GM21737 (cell line): ENCODE measurements at regions not wholly inside any gene's neighbourhood (a gene's known extent, or its start where the extent isn't known, plus 50 kb on each side); places are given as distances from the start of the nearest gene placed in this dataset.
A peak's percentile ranks its signal among the peaks of the same experiment; 100 is the strongest.

Source experiments
- ATAC-seq: cut with Tn5 transposase; IDR thresholded peaks from one replicate; pipeline ENCODE4 v1.9.1; 2021; ENCODE audit warnings: mild to moderate bottlenecking, moderate library complexity; ENCODE audit not compliant: unreplicated experiment

DNA sequence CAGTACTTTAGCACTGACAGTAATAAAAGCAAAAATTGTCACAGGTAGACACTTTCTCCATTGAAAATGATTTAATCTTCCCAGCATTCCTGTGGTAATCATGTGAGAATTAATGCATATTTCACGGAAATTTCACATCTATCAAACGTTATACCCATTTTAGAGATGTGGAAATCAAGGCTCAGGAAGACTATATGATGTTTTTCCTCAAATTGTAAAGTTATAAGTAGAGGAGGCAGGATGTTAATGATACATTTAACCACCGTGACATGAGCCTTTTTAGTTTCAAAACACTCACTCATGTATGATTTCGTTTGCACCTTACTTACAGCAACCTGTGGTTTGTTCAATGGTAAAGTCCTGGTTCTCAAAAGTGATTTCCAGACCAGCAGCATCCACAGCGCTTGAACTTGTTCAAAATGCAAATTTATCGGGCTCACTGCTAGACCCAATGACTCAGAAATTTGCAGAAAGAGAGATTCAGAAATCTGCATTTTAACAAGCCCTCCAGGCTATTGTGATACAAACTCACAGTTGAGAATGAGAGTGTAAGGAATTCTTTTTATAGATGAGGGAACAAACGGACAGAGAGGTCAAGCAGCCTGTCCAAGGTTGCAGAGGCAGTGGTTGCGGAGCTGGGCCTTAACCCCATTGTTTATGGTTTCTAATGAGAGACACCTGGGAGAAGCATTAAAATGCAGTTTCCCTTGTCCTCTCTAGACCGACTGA, 654.8 kb upstream of the TBX3 start:
- no peak for ATAC-seq

DNA sequence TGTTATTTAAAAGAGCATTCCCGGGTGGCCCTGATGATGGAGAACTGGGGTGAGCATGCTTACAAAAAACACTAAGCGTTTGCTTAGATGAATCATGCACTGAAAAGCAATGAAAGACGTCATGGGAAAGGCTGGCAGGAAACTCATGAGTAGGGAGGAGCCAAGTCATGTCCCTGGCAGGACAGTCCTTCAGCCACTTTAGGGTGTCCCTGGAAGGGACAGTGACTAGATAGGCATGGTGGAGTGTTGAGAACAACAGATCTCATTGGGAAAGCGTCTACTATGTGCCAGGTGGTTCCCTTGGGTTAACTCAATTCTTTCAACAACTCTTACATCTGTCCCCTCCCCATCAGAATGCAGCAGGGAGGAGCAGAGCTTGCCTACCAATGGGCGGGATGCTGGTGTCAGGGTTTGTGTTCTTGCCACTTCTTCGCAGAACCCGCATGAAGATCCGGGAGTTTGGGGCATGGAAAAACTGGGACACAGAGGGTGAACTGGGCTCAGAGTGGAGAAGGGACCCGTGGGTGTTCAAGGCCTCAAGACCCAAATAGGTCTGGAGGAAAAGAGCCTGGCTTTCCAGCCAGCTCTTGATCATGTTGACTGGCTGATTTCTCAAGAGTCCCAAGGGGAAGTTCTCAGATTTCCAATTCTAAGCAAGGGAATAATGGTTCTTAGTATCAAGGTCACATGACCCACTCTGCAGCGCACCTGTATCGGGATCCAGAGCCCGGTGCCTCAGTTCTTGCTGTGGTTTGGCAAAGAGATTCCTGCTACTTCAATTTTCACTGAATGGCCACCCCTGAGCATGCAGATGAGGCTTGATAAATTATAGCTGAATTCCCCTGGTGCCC, 653.9 kb upstream of the TBX3 start:
- ATAC-seq, result no peak

GRCh38 chr12:115336506-115336905, 652.5 kb upstream of the TBX3 start:
- no peak for ATAC-seq

DNA sequence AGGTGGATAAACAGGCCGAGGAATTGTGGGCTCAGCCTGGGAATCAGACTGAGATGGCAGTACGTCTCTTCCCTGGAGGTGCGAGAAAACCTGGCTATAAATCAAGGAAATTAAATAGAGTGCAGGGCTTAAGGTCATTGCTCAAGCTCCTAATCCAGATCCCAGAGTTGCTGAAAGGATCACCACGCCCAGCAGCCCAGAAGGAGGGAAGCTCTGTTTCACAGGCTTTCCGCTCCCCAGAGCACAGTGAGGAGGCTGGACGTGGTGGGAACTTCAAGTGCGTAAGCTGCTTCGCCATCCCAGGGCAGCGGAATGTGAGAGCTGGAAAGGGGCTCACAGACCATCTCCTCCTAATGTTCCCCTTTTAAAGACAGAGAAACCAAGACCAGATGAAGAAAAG, 651.6 kb upstream of the TBX3 start:
- ATAC-seq, result no peak

GRCh38 chr12:115335048-115335447, 651.1 kb upstream of the TBX3 start:
- no peak for ATAC-seq

DNA sequence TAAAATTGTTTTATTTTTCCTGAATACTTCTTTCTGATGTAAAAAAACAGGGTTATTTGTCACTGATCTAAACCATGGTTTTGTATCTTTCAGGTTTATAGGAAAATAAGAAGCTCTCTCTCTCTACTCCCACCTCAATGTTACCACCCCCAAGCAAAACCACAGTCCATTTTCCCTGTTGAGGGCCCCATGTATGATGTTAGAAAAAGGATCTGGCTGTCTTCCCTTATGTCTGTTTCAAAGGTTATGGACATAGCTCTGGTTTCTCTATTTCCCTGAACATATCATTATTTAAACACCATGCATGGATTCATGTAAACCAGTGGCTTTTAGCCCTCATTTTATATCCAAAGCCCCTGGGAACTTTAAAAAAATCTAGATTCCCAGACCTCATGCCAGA, 649.0 kb upstream of the TBX3 start:
- ATAC-seq, result no peak

- ATAC-seq, result no peak
These were observed 641.9 kb upstream of the TBX3 start for GRCh38 chr12:115325858-115326257.

DNA sequence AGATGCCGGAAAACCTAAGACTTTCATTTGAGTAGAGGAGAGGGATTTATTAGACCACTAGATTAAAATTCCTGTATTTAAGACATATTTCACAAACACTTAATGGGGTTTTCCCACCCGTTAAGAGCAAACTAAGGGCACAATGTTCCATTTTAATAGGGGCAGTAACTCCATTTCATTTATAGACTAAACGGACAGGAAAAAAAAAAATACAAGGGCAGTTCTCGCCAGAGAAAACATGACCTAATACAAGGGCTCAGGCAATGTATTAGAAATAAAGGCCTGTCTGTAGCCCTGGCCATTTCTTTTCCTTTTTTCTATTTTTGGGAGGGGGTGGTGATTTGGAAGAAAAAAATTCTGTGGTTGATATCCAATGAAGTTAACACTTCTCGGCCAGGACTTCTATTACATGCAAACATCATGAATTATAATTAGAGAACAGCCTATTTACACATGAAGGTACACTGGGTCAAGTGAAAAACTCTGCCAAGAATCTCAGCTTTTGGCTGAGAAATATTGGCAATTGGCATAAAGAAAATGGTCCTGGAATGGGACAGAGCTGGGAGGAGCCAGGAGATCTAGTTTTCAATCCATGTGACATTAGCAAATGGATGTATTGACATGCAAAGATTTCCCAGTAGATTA, 641.1 kb upstream of the TBX3 start:
- ATAC-seq, result no peak

DNA sequence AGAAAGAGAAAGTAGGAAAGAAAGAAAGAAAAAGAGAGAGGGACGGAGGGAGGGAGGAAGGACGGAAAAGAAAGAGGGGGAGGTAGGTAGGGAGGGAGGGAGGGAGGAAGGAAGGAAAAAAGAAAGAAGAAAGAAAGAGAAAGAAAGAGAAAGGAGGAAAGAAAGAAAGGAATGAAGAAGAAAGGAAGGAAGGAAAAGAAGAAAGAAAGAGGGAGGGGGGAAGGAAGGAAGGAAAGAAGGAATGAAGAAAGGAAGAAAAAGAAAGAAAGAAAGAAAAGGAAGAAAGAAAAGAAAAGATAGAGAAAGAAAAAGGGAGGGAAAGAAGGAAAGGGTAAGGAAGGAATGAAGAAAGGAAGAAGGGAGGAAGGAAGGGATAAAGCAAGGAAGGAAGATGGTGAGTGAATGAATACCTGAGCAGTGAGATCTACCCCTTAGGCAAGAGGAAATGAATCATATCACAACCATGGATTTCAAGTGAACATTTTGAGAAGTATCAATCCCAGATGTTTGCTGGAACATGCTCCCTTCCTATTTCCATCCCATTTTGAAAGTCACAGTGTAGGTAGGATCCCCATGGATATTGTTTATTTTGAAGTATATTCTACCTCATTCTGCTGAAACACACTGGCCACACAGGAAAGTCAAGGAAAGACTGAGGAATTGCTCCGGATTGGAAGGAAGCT, 639.4 kb upstream of the TBX3 start:
- no peak for ATAC-seq

GRCh38 chr12:115322275-115322674, 638.3 kb upstream of the TBX3 start:
- peak; percentile 65 for ATAC-seq

DNA sequence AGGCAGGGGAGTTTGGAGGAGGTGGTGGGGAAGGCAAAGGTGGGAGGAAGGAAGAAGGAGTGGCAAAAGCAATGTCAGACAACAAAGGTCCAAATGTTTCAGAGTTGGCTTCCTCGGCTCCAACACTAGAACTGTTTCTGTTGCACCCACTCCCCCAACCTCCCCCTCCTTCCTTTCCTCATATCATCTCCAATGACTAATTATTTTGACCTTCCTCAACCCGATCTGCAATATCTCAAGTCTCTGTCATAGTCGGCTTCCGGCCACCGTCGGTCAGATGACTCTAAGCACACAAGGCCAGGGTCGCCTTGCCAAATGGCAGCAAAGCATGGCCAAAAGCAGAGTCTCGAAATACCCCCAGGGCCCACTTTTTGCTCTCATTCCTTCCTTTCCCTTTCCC, 637.0 kb upstream of the TBX3 start:
- ATAC-seq, result no peak

- ATAC-seq, result no peak
These were observed 636.5 kb upstream of the TBX3 start for GRCh38 chr12:115320451-115320850.

DNA sequence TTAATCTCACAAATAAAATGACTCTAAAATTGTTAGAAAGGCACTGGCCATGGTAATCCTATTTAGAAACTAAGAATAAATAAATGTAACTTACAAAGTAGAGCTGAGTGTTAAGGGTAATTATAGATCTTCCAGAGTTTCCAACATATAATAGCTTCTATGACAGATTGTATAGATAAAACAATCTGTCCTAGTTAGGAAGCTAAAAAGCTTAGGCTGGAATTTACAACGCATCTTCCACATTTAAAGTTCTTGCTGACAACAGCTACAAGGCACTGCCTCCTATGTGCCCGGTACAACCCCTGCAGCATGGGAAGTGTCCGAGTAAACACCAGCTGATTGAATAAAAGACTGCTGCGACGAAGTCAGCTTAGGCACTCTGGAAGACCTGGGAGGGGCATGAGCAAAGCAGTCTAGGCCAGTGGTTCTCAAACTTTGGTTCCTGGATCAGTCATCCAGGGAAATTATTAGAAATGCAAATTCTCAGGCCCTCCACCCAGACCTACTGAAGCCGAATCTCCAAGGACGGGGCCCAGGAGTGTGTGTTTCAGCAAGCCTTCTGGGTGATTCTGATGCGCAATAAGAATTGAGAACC, 635.6 kb upstream of the TBX3 start:
- no peak for ATAC-seq

DNA sequence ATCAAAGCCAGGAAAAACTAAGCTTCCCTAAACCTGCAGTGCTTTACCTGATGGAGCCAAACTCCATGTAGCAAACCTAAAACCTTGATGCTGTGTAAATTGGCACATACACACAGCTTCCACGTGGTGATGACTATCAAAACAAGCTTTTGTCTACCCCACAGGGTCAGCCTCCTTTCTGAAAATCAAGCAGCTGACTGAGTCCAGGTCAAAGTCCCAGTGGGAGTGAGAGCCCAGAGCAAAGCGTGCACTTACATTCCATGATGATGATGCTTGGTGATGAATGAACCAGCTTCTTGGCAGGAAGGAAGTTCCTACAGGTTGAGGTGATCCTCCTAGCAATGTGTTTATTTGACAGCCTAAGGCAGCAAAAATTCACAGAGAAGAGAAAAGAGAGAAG, 630.0 kb upstream of the TBX3 start:
- no peak for ATAC-seq

- ATAC-seq, result no peak
These were observed 628.9 kb upstream of the TBX3 start for GRCh38 chr12:115312901-115313300.

- no peak for ATAC-seq
These were observed 627.9 kb upstream of the TBX3 start for GRCh38 chr12:115311875-115312274.

DNA sequence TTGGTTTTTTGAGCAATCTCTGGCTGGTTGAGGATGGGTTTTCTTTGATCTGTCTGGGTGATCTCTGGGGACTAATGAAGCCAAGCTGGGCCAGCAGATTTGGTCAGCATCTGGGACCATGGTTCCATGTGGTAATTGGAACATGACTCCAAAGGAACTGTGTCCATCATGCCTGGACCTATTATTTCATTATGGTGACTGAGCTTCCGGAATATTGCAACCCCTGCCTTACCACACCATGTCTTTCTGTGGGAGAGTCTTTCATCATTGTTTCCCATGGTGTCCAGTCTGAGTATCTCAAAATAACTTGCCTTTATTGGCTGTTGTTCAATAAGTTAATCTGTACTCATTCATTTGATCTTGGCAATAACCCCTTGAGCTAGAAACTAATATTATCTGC, 624.9 kb upstream of the TBX3 start:
- no peak for ATAC-seq

DNA sequence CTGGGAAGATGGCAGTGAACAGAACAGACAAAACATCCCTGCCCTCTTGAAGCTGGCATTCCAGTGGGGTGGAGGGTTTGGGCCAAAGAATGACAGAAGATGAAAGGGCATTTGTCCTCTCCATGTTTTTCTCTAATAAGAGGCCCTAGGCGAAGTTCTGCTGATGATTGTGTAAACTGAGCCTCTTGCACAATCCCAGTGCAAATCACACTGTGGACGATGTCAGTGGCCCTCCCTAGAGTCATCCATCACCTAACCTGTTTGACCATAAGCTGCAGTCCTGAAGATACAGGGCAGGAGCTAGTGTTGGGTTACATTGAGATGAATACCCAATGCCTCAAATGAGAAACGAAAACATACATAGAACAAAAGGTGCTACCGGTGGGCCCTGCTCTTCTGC, 622.4 kb upstream of the TBX3 start:
- ATAC-seq, result no peak

- no peak for ATAC-seq
These were observed 621.9 kb upstream of the TBX3 start for GRCh38 chr12:115305867-115306266.

GRCh38 chr12:115305275-115305674, 621.3 kb upstream of the TBX3 start:
- ATAC-seq, result no peak

GRCh38 chr12:115303723-115304309, 619.8 kb upstream of the TBX3 start:
- ATAC-seq, result no peak
